NCI-H460 (cell line): ENCODE measurements at regions not wholly inside any gene's neighbourhood (a gene's known extent, or its start where the extent isn't known, plus 50 kb on each side); places are given as distances from the start of the nearest gene placed in this dataset.
"Not testable (repeated sequence)": the region's sequence is repeated elsewhere in the genome, so short reads cannot be mapped to it uniquely, and the experiment has no call there.

Experiments
- DNase-seq: peaks from one replicate; pipeline ENCODE4 v3.0.0-alpha.2; 2016; ENCODE audit warnings: low read depth; ENCODE audit errors: extremely low read depth

DNA sequence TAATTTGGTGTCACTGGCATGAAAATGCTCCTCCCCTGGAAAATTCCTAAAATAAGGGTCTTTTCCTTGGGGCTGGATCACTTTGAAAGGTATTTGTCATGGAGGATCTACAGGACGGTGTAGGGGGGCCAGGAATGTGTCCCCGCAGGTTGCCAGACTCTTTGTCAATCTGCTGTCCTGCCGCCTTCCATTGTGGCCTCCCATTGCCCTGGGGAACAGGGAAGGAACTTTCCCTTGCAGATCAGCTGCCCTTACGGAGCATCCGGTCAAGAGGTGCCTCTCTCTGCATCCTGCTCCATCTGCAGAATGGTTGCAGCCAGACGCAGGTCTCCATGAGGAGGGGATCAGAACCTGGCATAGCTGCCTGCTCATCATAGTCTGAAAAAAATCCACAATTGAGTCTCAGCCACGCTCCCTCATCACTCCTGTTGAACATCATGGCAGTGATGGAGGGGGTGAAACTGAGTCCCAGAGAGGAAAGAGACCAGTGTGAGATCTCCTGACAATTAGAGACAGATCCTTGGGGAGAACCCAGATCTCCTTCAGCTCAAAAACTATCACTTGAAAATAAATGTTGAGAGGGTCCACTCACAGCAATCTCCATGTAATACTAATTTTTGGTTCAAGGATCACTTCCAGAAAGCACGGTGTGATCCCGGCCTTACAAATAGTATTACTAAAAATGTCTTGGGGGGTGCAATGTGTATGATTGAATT lies 244.8 kb downstream of the MYCN start:
- no peak for DNase-seq

DNA sequence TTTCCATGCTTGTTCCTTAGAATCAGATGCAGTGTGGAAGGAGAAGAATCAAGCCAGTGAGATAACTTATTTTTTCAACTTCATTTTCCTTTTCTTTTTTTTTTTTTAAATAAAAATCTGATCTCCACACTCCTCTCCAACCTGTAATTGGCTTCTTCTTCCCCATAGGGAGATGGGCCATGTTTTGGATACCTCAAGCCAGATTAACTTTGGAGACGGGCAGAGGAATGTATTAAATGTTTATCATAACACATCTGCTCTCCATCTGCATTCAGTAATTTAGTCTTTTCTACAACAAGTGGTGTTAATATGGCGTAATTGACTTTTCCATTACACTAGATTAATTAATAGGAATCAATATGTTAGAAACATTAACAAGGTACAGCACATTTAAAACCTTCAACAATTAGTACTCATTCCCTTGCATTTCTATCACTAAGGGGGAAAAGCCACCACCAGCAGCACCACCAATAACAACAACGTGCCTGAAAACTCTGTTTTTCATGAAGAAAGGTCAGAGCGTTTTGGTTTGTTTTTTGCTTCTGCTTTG lies 244.1 kb downstream of the MYCN start:
- DNase-seq, result no peak

- no peak for DNase-seq
These were observed 243.0 kb downstream of the MYCN start for GRCh38 chr2:16183345-16183744.

DNA sequence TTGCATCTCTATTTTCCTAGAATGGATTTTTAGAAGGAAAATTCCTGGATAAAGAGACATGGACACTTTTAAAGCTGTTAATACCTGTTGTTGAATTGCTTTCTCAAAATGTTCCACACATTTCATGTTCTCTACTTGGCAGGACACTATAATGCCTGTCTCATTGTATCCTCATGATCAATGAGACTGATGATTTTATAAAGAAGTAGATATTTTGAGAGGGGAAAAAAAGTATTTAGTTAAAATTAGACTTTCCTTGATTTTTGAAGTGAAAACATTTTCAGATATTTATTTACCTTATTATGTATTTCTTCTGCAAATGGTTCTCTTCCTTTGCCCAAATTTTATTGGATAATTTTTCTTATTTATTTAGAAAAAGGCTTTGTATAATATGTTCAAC lies 242.5 kb downstream of the MYCN start:
- DNase-seq, result no peak

DNA sequence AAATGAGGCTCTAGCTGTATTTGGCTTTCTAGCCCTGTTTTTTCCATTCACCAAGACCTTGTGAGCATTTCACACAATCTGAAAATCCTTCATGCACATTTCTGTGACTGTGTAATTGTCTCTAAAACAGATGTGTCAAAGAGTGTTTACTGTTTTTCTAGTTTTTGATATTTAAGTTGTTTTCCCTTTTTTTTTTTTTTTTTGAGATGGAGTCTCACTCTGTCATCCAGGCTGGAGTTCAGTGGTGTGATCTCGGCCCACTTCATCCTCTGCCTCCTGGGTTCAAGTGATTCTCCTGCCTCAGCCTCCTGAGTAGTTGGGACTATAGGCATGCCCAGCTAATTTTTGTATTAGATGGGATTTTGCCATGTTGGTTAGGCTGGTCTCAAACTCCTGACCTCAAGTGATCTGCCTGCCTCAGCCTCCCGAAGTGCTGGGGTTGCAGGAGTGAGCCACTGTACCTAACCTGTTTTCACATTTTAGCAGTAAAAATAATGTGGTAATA lies 242.0 kb downstream of the MYCN start:
- DNase-seq, result not testable (repeated sequence)

- no peak for DNase-seq
These were observed 241.4 kb downstream of the MYCN start for GRCh38 chr2:16181741-16182090.

GRCh38 chr2:16181062-16181740 lies 240.9 kb downstream of the MYCN start:
- DNase-seq, result no peak

- DNase-seq, result no peak
These were observed 240.3 kb downstream of the MYCN start for GRCh38 chr2:16180631-16181030.

DNA sequence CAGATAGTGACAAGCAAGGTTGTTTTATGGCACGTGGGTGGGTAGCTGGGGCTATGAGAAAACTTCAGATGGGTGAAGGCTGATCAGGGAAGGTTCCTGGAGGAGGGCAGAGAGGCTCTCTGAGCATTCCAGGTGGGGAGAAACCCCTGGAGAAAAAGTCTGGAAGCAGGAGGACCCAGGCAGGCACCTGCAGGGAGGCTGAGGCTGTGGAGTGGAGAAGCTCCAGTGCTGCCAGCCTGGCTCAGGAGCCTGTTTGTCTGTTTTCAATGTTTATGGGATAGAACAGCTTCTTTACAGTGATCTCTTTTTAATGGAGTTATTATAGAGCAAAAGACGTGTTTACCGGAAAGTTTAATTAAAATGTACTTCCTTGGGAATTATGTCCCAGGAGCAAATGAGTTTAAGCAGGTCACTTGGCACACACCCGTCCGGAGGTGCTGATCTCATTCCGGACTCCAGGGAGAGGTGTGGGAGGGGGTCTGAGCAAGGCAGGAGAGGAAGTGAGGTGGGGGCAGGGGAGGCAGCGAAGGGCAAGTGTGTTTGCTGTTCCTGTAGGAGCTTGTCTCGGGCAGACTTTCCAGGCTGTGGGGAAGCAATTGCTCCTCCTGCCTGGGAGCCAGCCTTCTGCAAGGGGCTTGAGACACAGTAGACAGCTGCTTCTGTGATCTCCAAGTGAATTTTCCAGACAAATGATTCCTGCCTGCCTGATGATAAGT lies 239.5 kb downstream of the MYCN start:
- no peak for DNase-seq

GRCh38 chr2:16178551-16179130 lies 238.3 kb downstream of the MYCN start:
- DNase-seq, result no peak

- no peak for DNase-seq
These were observed 237.4 kb downstream of the MYCN start for GRCh38 chr2:16177671-16178180.

GRCh38 chr2:16176971-16177480 lies 236.7 kb downstream of the MYCN start:
- DNase-seq, result no peak

DNA sequence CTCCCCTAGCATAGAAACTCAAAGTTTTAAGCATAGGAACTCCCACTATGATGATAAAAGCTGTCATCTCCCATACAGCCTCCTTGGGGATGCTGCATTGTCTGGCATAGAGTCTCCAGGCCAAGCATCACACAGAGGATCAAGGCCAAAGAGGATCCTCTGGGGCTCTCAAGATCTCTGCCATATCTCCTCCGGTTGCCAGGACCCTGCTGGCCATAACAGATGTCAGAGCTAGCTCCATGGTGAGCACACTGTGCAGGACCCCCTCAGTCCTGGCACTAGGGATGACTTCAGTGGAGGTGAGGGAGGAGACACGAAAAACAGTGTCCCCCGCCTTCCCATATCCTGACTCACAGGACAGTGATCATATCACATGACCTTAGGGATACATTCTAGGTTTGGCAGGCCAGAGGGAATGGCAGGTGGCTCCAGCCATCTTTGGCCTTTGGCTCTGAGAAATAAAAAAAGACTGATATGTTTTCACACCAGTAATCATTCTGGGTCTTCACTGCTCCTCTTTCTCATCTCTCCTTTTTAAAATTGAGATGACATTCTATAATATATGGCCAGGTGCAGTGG lies 235.0 kb downstream of the MYCN start:
- DNase-seq, result no peak

- DNase-seq, result no peak
These were observed 234.3 kb downstream of the MYCN start for GRCh38 chr2:16174693-16175045.

DNA sequence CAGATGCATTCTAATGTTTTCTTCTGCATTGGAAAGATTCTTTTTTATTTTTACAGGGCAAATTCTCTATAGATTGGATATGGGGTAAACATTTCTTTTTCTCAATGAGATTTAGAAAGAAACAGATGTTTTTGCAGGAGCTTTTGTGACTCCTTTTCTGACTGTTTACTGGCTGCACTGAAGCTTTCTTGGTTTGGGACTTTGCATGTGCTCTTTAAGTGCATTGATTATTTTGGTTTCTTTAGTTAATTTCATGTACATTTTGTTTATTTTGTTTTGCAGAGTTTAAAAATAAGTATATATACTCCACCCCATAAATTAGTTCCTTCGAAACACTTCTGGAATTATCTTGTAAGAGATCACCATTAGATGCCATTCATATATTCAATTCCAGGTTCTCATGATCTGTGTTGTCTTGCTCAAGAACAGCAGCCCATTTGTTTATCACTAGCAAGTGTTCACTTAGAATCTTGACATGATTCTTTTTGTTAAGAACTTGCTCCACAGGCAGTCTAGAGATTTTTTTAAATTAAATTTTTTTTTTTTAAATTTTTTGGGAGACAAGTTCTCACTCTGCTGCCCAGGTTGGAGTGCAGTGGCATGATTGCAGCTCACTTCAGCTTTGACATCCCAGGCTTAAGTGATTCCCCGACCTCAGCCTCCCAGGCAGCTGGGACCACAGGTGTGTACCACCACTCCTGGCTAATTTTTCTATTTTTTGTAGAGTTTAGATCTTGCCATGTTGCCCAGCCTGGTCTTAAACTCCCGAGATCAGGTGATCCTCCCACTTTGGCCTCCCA lies 233.7 kb downstream of the MYCN start:
- DNase-seq, result no peak

- DNase-seq, result no peak
These were observed 232.2 kb downstream of the MYCN start for GRCh38 chr2:16172324-16173175.

DNA sequence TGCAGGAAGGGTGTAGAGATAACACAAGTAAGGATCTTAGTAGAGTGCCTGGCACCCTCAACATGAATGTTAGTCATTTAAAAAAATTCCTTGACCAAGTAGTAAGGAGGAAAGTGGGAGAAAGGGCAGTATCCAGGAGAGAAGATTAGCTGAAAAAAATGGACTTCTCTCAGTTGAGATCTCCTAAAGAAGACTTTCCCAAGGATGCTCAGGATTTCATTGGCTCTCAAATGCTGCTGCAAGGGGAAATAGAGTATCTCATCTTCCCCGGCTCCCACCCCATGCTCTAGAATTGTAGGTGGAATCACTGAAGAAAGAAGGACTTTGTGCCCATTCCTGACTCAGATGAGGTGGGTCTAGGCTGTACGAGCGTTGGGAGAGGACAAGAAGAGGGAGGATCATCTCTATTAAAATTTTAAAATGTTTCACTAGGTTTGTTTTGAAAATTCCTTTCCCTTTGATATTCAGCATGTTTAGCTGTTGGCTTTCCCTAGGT lies 231.1 kb downstream of the MYCN start:
- no peak for DNase-seq

- DNase-seq, result no peak
These were observed 230.5 kb downstream of the MYCN start for GRCh38 chr2:16170675-16171424.
